PC-9 (cell line): ENCODE measurements at regions not wholly inside any gene's neighbourhood (a gene's known extent, or its start where the extent isn't known, plus 50 kb on each side); places are given as distances from the start of the nearest gene placed in this dataset.
A peak's percentile ranks its signal among the peaks of the same experiment; 100 is the strongest.

Experiments used
- BruUV-seq: library from RNA; stranded (reverse); fragments of 400-500 nt; replicated peaks from 2 replicates; lab custom pipeline; 2021; lab: Mats Ljungman, UMichigan
- CTCF ChIA-PET: fragments of 300-600 bp; sonication (Branson Sonifier 250); formaldehyde crosslinking; loops from one replicate; lab custom pipeline; 2022; ENCODE audit warnings: antibody characterized with exemption; lab: Charles Lee
- POLR2A ChIA-PET: fragments of 300-600 bp; sonication (Branson Sonifier 250); formaldehyde crosslinking; loops from one replicate; lab custom pipeline; 2022; ENCODE audit warnings: antibody characterized with exemption; ENCODE audit not compliant: unreplicated experiment; lab: Charles Lee
- DNase-seq, 2 experiments: peaks; one replicate each; pipeline versions ENCODE4 v3.0.0 to v3.0.0-alpha.2; 2015 to 2022; ENCODE audit warnings: mixed read lengths in 1 of 2
- H2AFZ ChIP-seq: fragments of 200-600 bp; sonication (generic); 2 replicates; pipeline ENCODE4 v1.8.1; 2017; ENCODE audit warnings: antibody characterized with exemption
- H3F3A ChIP-seq: fragments of 200-600 bp; sonication (generic); 2 replicates; pipeline ENCODE4 v1.8.1; 2017; ENCODE audit warnings: antibody characterized with exemption, mild to moderate bottlenecking, low read depth; ENCODE audit not compliant: insufficient read depth
- H3K27ac ChIP-seq: fragments of 200-600 bp; sonication (generic); 2 replicates; pipeline ENCODE4 v1.6.1; 2016; ENCODE audit warnings: mixed run types
- H3K27me3 ChIP-seq: fragments of 200-600 bp; sonication (generic); 2 replicates; pipeline ENCODE4 v1.6.1; 2016; ENCODE audit warnings: low read depth, mixed run types; ENCODE audit not compliant: insufficient read depth
- H3K36me3 ChIP-seq: fragments of 200-600 bp; sonication (generic); 2 replicates; pipeline ENCODE4 v1.6.1; 2016; ENCODE audit warnings: low read depth, mixed run types
- H3K4me1 ChIP-seq: fragments of 200-600 bp; sonication (generic); replicated peaks from 2 replicates; pipeline ENCODE4 v1.6.1; 2016; ENCODE audit warnings: mixed run types; ENCODE audit not compliant: insufficient read depth
- H3K4me2 ChIP-seq: fragments of 200-600 bp; sonication (generic); 2 replicates; pipeline ENCODE4 v1.6.1; 2017; ENCODE audit warnings: mixed run types
- H3K4me3 ChIP-seq: fragments of 200-600 bp; sonication (generic); 2 replicates; pipeline ENCODE4 v1.6.1; 2016; ENCODE audit warnings: mixed run types
- H3K79me2 ChIP-seq: fragments of 200-600 bp; sonication (generic); 2 replicates; pipeline ENCODE4 v1.6.1; 2017; ENCODE audit warnings: low read depth, mixed run types
- H3K9me2 ChIP-seq: fragments of 200-600 bp; sonication (generic); 2 replicates; pipeline ENCODE4 v1.8.1; 2017; ENCODE audit warnings: mild to moderate bottlenecking; ENCODE audit not compliant: insufficient read depth
- H3K9me3 ChIP-seq: fragments of 200-600 bp; sonication (generic); 2 replicates; pipeline ENCODE4 v1.8.1; 2016; ENCODE audit warnings: low read depth; ENCODE audit not compliant: insufficient read depth
- H4K20me1 ChIP-seq: fragments of 200-600 bp; sonication (generic); 2 replicates; pipeline ENCODE4 v1.8.1; 2017; ENCODE audit not compliant: insufficient read depth
- EZH2 ChIP-seq: fragments of 200-600 bp; sonication (generic); IDR thresholded peaks from 2 replicates; pipeline ENCODE4 v1.8.0; 2017; ENCODE audit warnings: antibody characterized with exemption, low read depth
- intact Hi-C: fragments of 100-400 bp; cut with micrococcal nuclease; formaldehyde crosslinking; loops from one replicate; pipeline ENCODE4 v1.10.0; 2022; ENCODE audit not compliant: unreplicated experiment
- TF ChIP-seq, protein P1 (sequence below): fragments of 200-600 bp; sonication (generic); conservative IDR thresholded peaks from 2 replicates; pipeline ENCODE4 v1.6.1; 2017; ENCODE audit warnings: mixed run types, antibody characterized with exemption, mild to moderate bottlenecking, moderate library complexity

GRCh38 chr14:65231286-65231980, 129.1 kb upstream of the MAX start:
- BruUV-seq: no TSS peak
- CTCF ChIA-PET: no interaction called here

GRCh38 chr14:65234752-65235361, 132.5 kb upstream of the MAX start:
- H3K9me3 ChIP-seq: peaks cover 7% of the 10 kb centered on the region
- 0 out of 2 replicates have a peak, but pooled peaks cover 5% of the 10 kb centered on the region for H3K79me2 ChIP-seq
- no peaks in the 10 kb centered on the region for H4K20me1 ChIP-seq
- peak in 1 of 2 experiments; percentile 27 for DNase-seq
- H3K4me1 ChIP-seq: peaks cover 72% of the 10 kb centered on the region
- H3K9me2 ChIP-seq: no peaks in the 10 kb centered on the region
- H3K27me3 ChIP-seq: no peaks in the 10 kb centered on the region
- H3K27ac ChIP-seq: peak overlapping the region; percentile 96
- no peaks in the 10 kb centered on the region for H3K36me3 ChIP-seq
- no peak overlapping the region for H3K4me2 ChIP-seq
- intact Hi-C loops: no loop called here
- CTCF ChIA-PET: no interaction called here
- POLR2A ChIA-PET: no interaction called here
- peaks cover 51% of the 10 kb centered on the region for H3F3A ChIP-seq
- no TSS peak for BruUV-seq
- H3K4me3 ChIP-seq: no peak overlapping the region
- no peak overlapping the region for H2AFZ ChIP-seq
- no peak for TF ChIP-seq EZH2
- TF ChIP-seq, protein P1, sequence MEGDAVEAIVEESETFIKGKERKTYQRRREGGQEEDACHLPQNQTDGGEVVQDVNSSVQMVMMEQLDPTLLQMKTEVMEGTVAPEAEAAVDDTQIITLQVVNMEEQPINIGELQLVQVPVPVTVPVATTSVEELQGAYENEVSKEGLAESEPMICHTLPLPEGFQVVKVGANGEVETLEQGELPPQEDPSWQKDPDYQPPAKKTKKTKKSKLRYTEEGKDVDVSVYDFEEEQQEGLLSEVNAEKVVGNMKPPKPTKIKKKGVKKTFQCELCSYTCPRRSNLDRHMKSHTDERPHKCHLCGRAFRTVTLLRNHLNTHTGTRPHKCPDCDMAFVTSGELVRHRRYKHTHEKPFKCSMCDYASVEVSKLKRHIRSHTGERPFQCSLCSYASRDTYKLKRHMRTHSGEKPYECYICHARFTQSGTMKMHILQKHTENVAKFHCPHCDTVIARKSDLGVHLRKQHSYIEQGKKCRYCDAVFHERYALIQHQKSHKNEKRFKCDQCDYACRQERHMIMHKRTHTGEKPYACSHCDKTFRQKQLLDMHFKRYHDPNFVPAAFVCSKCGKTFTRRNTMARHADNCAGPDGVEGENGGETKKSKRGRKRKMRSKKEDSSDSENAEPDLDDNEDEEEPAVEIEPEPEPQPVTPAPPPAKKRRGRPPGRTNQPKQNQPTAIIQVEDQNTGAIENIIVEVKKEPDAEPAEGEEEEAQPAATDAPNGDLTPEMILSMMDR: no peak

More at GRCh38 chr14:65231286-65231980, 129.1 kb upstream of the MAX start:
- Histone ChIP-seq H3K4me1 (peaks cover 71% of the 10 kb centered on the region), H3F3A (peaks cover 46% of the 10 kb centered on the region), H3K79me2 (0 out of 2 replicates have a peak, but pooled peaks cover 5% of the 10 kb centered on the region), H3K27ac (peak overlapping the region; percentile 24; the same call in 1 of the 2 replicates), H3K9me2 (no peaks in the 10 kb centered on the region), H3K4me2 (0 out of 2 replicates have a peak overlapping the region, but pooled peaks have one; percentile 13), H2AFZ (no peak overlapping the region), H3K27me3 (no peaks in the 10 kb centered on the region), H3K4me3 (no peak overlapping the region), H3K36me3 (no peaks in the 10 kb centered on the region), H4K20me1 (no peaks in the 10 kb centered on the region), H3K9me3 (peaks cover 7% of the 10 kb centered on the region)
- no peak for DNase-seq
- TF ChIP-seq EZH2: no peak
- TF ChIP-seq, protein P1: no peak
- intact Hi-C loops: loop anchor here (2.0 kb wide), 3 partner anchors 23 to 181 kb away; partner anchors contain the start of gene FUT8
- POLR2A ChIA-PET: interaction anchor here (0.6 to 0.7 kb wide), 2 partner anchors 51 to 292 kb away, joined by 3 to 7 read pairs; no protein-coding TSS in a partner anchor

- Histone ChIP-seq H3K79me2 (0 out of 2 replicates have a peak, but pooled peaks cover 5% of the 10 kb centered on the region), H3K9me2 (no peaks in the 10 kb centered on the region), H3K4me2 (peak overlapping the region; percentile 83), H3K36me3 (no peaks in the 10 kb centered on the region), H3K9me3 (peaks cover 7% of the 10 kb centered on the region), H4K20me1 (no peaks in the 10 kb centered on the region), H3K27ac (peak overlapping the region; percentile 96), H3K27me3 (no peaks in the 10 kb centered on the region), H3F3A (peaks cover 50% of the 10 kb centered on the region), H3K4me3 (peak overlapping the region; percentile 50; the same call in 1 of the 2 replicates), H2AFZ (peak overlapping the region; percentile 21; the same call in 1 of the 2 replicates), H3K4me1 (peaks cover 70% of the 10 kb centered on the region)
- CTCF ChIA-PET: interaction anchor here (0.6 to 1.1 kb wide), 4 partner anchors 15 to 136 kb away, joined by 3 to 6 read pairs (median 4); no protein-coding TSS in a partner anchor
- no TSS peak for BruUV-seq
- TF ChIP-seq EZH2: no peak
- TF ChIP-seq, protein P1: no peak
- no peak for DNase-seq
- intact Hi-C loops: no loop called here
- POLR2A ChIA-PET: interaction anchor here (0.5 to 1.0 kb wide), 5 partner anchors 21 to 175 kb away, joined by 3 to 9 read pairs (median 4); partner anchors contain the start of gene FUT8
These were observed 134.9 kb upstream of the MAX start for GRCh38 chr14:65237023-65237814.
